G401 (cell line): ENCODE measurements at regions not wholly inside any gene's neighbourhood (a gene's known extent, or its start where the extent isn't known, plus 50 kb on each side); places are given as distances from the start of the nearest gene placed in this dataset.

Source experiments
- DNase-seq: peaks from one replicate; pipeline ENCODE4 v3.0.0-alpha.2; 2015; ENCODE audit warnings: low spot score
- in situ Hi-C: cut with HindIII; loops from 2 replicates; pipeline ENCODE4 v1.10.0; 2016; ENCODE audit warnings: low sequenced_read_pairs, mixed read lengths

- DNase-seq = no peak
- in situ Hi-C loops = no loop called here
Measured at GRCh38 chr4:19694812-19695211, 556.9 kb upstream of the SLIT2 start.

DNA sequence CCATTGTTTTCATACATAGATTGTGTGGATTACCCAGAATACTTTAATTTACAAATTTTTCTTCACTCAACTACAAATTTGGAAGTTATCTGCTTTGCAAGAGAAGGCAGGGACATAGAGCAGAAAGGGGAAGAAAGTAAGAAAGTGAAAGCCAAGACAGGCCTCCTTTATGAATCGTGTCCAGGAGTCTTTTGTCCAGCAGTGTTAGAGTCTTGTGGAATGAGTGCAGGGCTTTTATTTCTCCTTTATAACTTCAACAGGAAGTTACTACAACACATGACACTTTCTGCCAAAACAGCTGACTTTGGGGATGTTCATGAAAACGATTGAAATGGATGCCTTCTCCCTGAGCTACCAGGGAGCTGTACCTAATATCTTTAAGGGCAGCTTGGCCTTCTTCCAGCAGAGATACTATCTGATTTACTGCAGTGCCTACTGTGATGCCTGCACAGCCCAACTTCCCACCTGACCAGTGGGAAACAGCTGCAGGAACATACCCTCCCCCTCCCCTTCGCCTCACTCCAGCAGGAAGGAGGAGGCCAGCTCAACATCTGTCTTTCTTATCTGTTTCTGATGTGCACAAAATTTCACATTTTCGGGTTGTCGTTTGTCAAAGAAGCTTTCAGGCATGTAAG is 557.7 kb upstream of the SLIT2 start:
- no peak for DNase-seq

GRCh38 chr4:19689511-19689910 is 562.2 kb upstream of the SLIT2 start:
- in situ Hi-C loops = no loop called here
- no peak for DNase-seq

More for the DNA sequence above, 557.7 kb upstream of the SLIT2 start:
- in situ Hi-C loops = no loop called here

- no peak for DNase-seq
- in situ Hi-C loops = no loop called here
Measured at GRCh38 chr4:19686456-19686855, 565.2 kb upstream of the SLIT2 start.

DNA sequence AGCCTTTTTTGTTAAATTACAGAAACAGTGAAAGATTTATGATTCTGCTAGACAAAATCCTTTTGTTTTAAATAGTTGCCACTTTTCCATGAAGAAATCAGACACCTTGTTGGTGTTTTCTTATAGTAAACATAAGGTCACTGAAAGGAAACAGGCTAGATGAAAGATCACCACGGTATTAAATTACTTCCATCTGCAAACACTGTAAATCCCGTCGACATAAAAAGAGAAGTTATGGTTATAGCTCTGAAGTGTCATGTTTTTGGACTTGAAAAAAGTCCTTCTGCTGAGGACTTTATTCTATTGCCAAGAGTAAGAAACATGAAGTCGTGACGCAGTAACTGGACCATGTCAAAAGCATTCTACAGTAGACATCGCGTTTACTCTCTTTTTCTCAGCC is 567.6 kb upstream of the SLIT2 start:
- in situ Hi-C loops = no loop called here
- no peak for DNase-seq

GRCh38 chr4:19683426-19683825 is 568.3 kb upstream of the SLIT2 start:
- in situ Hi-C loops = no loop called here
- no peak for DNase-seq

- DNase-seq = no peak
- in situ Hi-C loops = no loop called here
Measured at GRCh38 chr4:19677211-19677610, 574.5 kb upstream of the SLIT2 start.

GRCh38 chr4:19675172-19675811 is 576.4 kb upstream of the SLIT2 start:
- DNase-seq = no peak
- in situ Hi-C loops = no loop called here

DNA sequence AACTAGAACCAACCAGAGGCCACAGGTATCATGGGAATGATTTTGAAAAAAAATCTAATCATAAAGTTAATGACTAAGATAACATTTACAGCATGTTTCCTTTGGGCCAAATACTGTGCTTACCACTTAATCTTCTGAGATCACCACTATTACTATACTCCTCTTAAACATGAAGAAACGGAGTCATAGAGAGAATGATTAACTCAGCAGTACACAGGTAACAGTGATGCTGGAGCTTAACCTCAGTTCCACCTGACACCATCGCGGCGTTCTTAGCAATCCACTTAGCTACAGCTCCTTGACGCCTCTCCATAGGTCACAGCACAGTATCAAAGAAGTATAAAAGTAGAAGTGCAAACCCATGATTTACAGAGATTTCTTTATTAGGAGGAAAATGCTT is 592.6 kb upstream of the SLIT2 start:
- DNase-seq = no peak
- in situ Hi-C loops = no loop called here

DNA sequence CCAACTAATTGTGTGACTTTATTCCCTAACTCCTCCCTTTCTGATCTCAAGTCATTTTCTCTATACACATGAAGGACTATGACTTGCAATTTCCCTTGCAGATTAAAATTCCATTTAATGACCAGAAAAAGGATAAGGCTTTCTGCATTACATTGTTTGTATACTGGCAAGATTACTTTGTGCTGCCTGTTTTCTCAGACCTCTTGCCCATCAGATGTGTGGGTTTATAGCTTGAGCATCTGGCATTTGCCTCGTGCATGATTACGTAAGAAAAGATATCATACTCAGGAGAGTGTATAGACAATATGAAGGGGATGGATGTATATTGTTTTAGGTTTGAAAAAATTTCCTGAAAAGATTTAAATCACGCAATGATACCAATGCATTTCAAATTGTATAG is 593.8 kb upstream of the SLIT2 start:
- no peak for DNase-seq
- in situ Hi-C loops = no loop called here

- in situ Hi-C loops = no loop called here
- no peak for DNase-seq
Measured at GRCh38 chr4:19655666-19656065, 596.0 kb upstream of the SLIT2 start.

- in situ Hi-C loops = no loop called here
- no peak for DNase-seq
Measured at GRCh38 chr4:19650903-19651864, 600.5 kb upstream of the SLIT2 start.

GRCh38 chr4:19645589-19645988 is 606.1 kb upstream of the SLIT2 start:
- in situ Hi-C loops = no loop called here
- DNase-seq = no peak

GRCh38 chr4:19636451-19636850 is 615.3 kb upstream of the SLIT2 start:
- in situ Hi-C loops = no loop called here
- no peak for DNase-seq

DNA sequence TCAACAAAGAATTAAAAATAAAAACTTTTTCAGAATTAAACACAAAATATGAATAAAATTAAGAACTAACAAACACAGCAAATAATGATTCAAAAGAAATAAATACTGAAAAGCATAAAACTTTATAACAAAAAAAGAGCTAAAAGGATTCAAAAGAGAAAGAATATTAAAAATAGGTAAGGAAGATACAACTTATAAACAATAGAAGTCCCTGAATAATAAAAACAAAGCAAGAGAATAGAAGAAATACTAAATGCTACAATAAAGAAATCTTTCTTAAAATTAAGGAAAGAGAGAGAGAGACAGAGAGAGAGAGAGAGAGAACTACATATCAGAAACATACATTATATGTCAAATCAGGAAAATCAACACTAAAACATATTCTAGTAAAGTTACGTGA is 619.9 kb upstream of the SLIT2 start:
- no peak for DNase-seq
- in situ Hi-C loops = no loop called here

- in situ Hi-C loops = no loop called here
- no peak for DNase-seq
Measured at GRCh38 chr4:19623866-19624265, 627.8 kb upstream of the SLIT2 start.

- in situ Hi-C loops = no loop called here
Measured at GRCh38 chr4:19615086-19615689, 636.5 kb upstream of the SLIT2 start.

GRCh38 chr4:19614171-19614570 is 637.5 kb upstream of the SLIT2 start:
- in situ Hi-C loops = no loop called here
- no peak for DNase-seq

More at GRCh38 chr4:19615086-19615689, 636.5 kb upstream of the SLIT2 start:
- DNase-seq = no peak

- in situ Hi-C loops = no loop called here
- DNase-seq = no peak
Measured at GRCh38 chr4:19596342-19596741, 655.4 kb upstream of the SLIT2 start.

- in situ Hi-C loops = no loop called here
- DNase-seq = no peak
Measured at GRCh38 chr4:19592391-19592790, 659.3 kb upstream of the SLIT2 start.
